ENCODE measurements at regions not wholly inside any gene's neighbourhood (a gene's known extent, or its start where the extent isn't known, plus 50 kb on each side); places are given as distances from the start of the nearest gene placed in this dataset.
A peak's percentile ranks its signal among the peaks of the same experiment; 100 is the strongest.
"Not testable (repeated sequence)": the region's sequence is repeated elsewhere in the genome, so short reads cannot be mapped to it uniquely, and the experiment has no call there.

GRCh38 chr10:46095943-46096342 lies 49.9 kb upstream of the MSMB start:
- DNase-seq = not testable (repeated sequence)

- no peak for DNase-seq
These were observed 50.4 kb upstream of the MSMB start for GRCh38 chr10:46096446-46096845.

GRCh38 chr10:46096909-46097575 lies 51.0 kb upstream of the MSMB start:
- DNase-seq = no peak

GRCh38 chr10:46097576-46098317 lies 51.7 kb upstream of the MSMB start:
- no peak for DNase-seq

GRCh38 chr10:46098386-46098785 lies 52.3 kb upstream of the MSMB start:
- DNase-seq = no peak

GRCh38 chr10:46098925-46099324 lies 52.9 kb upstream of the MSMB start:
- not testable (repeated sequence) for DNase-seq

GRCh38 chr10:46104071-46104585 lies 58.1 kb upstream of the MSMB start:
- no peak for DNase-seq

GRCh38 chr10:46105416-46105815 lies 59.3 kb upstream of the MSMB start:
- DNase-seq = not testable (repeated sequence)

- DNase-seq = not testable (repeated sequence)
These were observed 59.9 kb upstream of the MSMB start for GRCh38 chr10:46105856-46106409.

- peak; percentile 17 for DNase-seq
These were observed 60.6 kb upstream of the MSMB start for GRCh38 chr10:46106410-46107255.

GRCh38 chr10:46108158-46108499 lies 62.1 kb upstream of the MSMB start:
- DNase-seq = not testable (repeated sequence)

- DNase-seq = not testable (repeated sequence)
These were observed 108.2 kb upstream of the MSMB start for GRCh38 chr10:46154271-46154670.

GRCh38 chr10:46154683-46155082 lies 108.6 kb upstream of the MSMB start:
- DNase-seq = not testable (repeated sequence)

GRCh38 chr10:46156866-46157265 lies 110.8 kb upstream of the MSMB start:
- DNase-seq = not testable (repeated sequence)

- DNase-seq = no peak
These were observed 117.1 kb upstream of the ANTXRL start for GRCh38 chr10:46169736-46170135.

- DNase-seq = no peak
These were observed 116.0 kb upstream of the ANTXRL start for GRCh38 chr10:46170789-46171188.

GRCh38 chr10:46171661-46172060 lies 115.1 kb upstream of the ANTXRL start:
- DNase-seq = no peak

- DNase-seq = no peak
These were observed 111.5 kb upstream of the ANTXRL start for GRCh38 chr10:46175296-46175695.

GRCh38 chr10:46175831-46176230 lies 111.0 kb upstream of the ANTXRL start:
- no peak for DNase-seq

GRCh38 chr10:46187431-46187830 lies 99.4 kb upstream of the ANTXRL start:
- DNase-seq = not testable (repeated sequence)

- DNase-seq = no peak
These were observed 89.7 kb upstream of the ANTXRL start for GRCh38 chr10:46197050-46197449.

- no peak for DNase-seq
These were observed 88.3 kb upstream of the ANTXRL start for GRCh38 chr10:46198516-46198915.

GRCh38 chr10:46202405-46202804 lies 84.4 kb upstream of the ANTXRL start:
- not testable (repeated sequence) for DNase-seq
